CD4-positive, alpha-beta T cell treated with Interferon alpha-2 for 1 hour (primary cell): ENCODE measurements at regions not wholly inside any gene's neighbourhood (a gene's known extent, or its start where the extent isn't known, plus 50 kb on each side); places are given as distances from the start of the nearest gene placed in this dataset.
"Not testable (repeated sequence)": the region's sequence is repeated elsewhere in the genome, so short reads cannot be mapped to it uniquely, and the experiment has no call there.

ENCODE experiments used
- DNase-seq, 2 donors: peaks; one replicate each; pipeline ENCODE4 v3.0.0-alpha.2; 2020 to 2022

DNA sequence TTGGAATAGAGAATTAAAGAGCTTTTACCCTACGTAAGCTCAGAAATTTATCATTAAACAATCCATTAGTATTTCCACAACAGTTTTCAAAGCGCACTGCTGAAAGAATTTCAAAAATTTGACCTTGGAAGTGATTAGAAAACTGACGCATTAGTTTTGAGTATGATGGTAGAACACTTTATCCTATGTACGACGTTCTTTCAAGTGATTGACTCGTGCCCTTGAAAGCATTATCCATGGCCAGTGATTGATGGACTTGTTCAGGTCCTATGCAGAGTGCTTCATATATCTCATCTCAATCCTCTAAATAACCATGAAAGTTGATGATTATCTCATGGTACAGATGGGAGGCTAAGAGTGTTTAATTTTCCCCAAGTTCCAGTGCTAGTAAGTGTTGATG, 697.2 kb downstream of the USP25 start:
- no peak for DNase-seq

DNA sequence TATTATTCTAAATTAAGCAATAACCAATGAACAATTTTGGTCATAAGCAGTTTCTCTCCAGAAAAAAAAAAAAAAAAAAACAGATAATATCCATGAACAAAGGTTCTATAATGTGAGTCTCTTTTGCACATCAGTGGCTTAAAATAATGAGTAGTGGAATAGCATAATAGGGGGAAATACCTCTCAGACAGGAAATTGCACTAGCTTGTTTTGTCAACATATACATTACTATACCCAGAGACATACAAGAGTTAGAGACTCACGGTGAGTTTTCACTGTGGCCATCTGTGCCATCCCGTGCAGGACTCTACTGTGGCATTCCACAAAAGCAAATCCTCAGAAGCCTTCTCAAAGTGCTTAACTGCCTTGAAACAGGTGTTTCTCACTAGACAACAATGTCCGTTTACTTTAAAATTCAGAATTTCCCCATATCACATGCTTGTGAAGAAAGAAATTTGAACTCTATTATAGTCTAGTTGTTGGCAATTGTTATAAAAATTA, 697.9 kb downstream of the USP25 start:
- DNase-seq: no peak

DNA sequence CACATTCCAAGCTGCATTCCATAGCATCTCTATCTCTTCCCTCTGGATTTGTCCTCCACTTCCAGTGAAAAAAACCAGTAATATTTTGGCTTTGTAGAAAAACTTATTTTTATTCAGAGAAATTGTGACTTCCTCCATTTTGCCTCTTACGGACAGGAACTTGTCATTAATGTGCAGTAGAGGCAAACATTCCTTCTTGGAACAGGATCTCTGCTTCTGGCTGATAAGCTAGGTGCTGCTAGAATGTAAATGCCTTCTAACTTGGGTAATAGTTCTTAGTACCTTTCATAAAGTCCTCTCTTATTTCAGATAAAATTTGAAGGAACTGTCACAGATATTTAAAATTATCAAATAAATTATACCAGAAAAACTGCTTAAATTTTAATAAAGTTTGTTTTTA, 707.8 kb downstream of the USP25 start:
- DNase-seq: no peak

DNA sequence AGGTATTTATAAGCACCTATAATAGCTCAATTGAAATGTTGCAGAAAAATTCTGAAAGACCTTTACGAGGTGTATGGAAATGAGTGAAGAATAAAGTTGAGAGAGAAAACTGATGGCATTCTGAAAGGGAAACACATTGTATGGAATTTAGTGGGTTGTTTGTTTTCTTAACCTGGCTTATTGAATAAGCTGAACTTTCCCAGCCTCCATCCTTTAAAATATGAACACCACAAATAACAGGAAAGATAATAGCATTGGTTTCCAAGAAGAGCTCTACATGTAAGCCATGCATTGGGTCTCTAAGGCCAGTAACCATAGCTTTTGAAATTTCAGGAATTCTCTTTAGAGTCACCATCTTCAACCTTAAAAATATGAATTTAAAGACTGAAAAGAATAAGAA, 709.0 kb downstream of the USP25 start:
- no peak for DNase-seq

DNA sequence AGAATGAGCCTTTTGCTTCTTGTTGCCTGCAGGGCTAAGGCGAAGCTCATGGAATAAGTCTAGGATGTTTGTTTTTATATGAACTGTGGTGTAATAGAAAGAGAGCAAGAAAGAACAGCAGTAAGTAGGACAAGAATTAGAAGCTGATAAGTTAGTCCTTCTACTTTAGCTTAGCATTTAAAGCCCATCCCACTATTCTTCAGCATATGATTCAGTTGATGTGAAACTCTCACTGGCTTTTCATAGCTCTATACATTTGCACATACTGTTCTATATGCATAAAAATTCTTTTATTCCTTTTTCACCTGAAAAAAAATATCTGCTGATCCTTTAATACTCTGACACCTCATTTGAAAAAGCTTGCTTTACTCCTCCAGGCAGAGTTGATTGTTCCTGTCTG, 712.0 kb downstream of the USP25 start:
- DNase-seq: no peak

DNA sequence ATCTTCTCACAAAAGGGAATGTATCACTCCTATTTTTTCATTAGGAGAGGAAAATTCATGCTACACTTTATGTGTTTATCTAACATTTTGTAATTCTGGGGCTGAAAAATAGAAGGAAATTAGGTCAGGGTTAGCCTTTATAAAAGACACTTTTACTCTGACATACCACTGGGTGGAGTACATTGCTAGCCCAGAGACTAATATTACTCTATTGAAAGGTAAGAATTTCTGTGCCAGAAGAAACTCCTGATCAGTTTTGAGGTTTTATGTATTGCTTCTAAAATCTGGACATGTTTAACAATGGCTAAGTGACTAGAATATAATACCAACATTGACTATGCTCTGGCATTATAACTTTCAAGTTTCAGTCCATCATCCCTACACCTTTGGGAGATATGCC, 724.6 kb downstream of the USP25 start:
- DNase-seq: no peak

DNA sequence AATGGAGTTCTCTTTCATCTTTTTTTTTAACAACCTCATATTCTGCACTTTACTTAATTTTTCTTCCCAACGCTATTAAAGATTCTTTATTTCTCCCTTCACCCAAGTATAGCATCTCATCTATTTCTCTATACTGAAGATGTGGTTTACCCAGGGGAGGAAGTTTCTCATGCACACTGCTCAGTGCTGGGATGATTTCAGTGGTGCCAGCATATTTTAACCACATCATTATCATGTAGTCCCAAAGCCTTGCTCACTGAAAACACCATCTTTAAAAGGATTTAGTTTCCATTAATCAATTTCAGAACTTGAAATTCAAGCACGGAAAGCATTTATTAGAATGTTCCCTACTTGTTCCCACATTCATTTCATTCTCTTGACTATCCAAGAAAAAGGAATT, 725.7 kb downstream of the USP25 start:
- DNase-seq: no peak

DNA sequence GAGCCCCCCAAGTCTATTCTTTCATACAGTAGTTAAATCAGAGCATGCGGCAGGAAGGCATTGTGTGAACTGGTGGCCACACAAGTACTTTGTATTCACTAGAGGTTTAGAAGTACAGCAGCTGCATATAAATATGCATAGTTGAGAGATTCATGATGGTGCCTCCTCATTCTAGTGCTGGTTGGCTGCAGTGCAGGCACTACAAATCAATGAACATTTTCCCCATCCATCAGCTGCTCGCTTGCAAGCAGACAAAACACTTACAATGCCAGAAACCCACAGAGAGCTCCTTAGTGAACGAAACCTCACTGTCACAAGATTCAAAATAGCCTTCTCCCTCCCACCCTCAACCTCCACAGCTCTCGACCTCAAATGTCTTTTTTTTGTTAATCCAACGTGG, 726.2 kb downstream of the USP25 start:
- no peak for DNase-seq

DNA sequence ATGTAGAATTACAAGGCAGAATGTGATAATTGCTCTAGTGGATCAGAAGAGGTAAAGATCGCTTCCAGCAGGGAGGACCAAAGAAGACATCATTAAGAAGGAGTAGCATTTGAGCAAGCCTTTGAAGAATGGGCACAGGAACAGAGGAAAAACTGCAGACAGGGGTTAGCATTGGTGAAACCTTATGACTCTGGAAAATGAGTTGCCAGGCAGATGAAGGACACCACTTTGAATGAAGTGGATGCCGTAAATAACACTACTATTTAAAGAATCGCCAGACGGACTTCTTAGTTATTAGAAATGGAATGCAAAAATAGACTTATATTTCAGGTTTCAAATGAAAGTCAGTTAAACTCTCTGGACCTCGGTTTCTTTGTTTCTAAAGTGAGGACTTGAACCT, 727.7 kb downstream of the USP25 start:
- DNase-seq: no peak

DNA sequence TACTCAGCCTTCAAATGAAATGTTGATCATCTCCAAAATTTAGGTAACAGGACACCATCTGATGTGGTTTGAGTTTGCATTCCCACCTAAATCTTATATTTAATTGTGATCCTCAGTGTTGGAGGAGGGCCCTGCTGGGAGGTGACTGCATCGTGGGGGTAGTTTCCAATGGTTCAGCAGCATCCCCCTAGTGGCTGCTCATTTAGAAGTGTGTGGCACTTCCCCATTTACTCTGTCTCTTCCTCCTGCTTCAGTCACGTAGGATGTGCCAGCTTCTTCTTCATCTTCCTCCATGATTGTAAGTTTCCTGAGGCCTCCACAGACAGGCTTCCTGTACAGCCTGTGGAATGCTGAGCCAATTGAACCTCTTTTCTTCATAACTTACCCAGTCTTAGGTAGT, 731.2 kb downstream of the USP25 start:
- DNase-seq: no peak

DNA sequence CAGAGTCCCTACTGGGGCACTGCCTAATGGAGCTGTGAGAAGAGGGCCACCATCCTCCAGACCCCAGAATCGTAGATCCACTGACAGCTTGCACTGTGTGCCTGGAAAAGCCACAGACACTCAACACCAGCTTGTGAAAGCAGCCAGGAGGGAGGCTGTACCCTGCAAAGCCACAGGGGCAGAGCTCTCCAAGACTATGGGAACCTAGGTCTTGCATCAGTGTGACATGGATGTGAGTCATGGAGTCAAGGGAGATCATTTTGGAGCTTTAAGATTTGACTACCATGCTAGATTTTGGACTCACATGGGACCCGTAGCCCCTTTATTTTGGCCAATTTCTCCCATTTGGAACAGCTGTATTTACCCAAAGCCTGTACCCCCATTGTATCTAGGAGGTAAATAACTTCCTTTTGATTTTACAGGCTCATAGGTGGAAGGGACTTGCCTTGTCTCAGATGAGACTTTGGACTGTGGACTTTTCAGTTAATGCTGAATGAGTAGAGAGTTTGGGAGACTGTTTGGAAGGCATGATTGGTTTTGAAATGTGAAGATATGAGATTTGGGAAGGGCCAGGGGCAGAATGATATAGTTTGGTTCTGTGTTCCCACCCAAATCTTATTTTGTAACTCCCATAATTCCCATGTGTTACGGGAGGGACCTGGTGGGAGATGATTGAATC, 734.6 kb downstream of the USP25 start:
- DNase-seq: not testable (repeated sequence)

DNA sequence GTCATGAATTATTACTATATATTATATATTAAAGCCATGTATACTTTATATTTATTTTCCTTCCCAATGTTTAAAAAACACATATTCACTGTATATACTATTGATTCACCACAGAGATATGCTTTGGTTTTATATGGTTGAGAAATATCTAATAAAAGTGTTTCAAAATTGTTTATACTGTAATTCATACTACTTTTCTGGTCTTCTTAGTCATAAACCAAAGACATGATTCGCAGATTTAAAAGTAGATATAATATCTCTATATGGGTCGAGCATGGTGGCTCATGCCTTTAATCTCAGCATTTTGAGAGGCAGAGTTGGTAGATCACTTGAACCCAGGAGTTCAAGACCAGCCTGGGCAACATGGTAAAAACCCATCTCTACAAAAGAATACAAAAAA, 738.4 kb downstream of the USP25 start:
- DNase-seq: no peak

DNA sequence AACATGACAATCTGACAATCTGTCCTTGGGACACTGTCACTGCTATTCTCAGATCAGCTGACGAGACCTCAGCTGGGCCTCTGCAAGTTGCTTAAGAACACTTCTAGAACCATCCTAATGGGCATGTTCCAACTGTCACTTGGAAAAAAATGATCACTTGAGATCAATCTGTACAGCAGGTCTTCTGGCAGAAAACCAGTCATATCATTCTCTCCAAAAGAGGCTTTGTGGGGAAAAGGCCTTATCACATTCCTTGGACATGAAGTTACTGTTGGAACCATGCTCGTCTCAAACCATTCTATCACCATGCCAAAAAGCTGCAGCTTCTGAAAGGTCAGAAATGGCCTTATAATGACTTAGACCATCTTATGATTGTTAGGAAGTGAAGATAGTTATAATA, 744.2 kb downstream of the USP25 start:
- no peak for DNase-seq

DNA sequence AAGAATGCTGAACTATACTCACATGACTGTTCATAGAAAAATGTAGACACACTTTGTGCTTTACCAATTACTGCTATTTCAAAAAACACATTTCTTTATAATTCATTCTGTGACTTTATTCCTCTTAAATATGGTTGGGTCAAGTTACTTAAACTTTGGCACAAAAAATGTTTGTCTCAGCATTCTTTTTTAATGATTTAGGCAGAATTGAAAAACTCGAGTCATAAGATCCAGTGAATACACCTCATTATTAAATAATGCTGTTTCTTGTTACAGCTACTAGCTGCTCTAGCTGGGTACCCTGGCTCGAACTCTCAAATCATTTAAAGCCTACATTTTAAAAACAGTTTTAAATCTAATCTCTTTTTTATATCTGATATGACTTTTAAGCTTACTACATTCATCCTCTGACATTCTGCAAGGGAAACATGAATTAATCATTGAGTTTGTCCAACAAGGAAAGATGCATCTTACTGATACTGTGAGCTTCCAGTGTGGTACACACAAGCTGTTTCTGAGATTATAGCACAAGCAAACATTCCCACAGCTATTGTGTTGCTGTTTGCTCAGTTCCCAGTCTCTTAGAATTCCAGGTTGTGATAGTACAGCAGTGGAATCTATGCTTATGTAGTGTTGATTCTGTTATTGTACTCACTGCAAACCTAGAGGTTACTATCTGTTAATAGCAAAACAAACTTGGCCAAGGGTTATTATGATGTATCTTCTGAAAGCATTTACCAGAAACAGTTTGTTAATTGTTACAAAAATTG, 746.5 kb downstream of the USP25 start:
- no peak for DNase-seq

DNA sequence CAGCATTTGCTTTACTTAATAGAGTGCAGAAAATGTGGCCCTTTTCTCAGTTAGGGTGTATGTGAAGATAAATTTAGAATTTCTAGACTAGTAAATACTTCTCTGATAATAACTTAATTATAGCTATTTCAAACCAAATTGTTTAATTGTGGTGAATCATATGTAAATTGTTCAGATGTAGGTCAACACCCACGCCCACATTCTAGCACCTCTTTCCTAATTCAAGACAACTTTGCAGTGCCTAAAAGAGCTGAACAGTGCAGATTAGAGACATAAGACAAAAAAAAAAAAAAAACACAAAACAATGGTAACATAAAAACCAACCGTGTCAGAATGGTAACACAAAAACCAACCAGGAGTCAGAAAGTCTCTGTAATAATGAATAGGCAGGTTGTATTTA, 758.3 kb downstream of the USP25 start:
- no peak for DNase-seq

DNA sequence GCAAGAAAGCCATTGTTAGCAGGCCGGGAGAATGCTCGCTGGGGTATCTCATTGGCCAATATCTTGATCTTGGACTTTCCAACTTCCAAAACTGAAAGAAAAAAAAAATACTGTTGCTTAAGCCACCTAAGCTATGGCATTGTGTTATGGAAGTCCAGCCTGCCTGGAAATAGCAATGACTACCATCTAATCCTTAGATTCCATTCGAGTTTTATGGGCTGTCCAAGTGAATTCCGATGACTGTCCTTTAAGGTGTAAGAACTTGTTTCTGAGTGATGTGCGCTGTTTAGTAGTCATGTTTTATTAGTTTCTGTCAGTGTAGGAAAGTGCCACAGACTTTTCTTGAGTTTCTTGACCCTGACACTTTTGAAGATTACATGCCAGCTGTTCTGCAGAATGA, 762.6 kb downstream of the USP25 start:
- no peak for DNase-seq

DNA sequence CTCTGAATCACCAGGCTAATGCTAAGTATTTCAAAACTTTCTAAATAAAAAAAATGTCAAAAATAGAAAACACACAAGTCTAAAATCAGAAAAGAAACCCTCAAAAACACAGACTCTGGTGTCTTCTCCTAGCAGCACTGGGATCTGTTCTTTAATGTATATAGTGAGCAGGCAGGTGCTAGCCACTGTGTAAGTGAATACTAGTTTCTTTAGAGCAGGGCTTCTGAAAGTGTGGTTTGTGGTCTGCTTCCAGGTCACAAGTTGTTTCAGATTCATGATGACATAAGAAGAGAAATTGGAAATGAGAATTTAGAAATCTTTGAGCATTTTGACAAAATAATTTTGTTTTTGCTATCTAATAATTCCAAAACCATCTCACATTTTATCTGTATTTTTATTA, 763.1 kb downstream of the USP25 start:
- DNase-seq: no peak

DNA sequence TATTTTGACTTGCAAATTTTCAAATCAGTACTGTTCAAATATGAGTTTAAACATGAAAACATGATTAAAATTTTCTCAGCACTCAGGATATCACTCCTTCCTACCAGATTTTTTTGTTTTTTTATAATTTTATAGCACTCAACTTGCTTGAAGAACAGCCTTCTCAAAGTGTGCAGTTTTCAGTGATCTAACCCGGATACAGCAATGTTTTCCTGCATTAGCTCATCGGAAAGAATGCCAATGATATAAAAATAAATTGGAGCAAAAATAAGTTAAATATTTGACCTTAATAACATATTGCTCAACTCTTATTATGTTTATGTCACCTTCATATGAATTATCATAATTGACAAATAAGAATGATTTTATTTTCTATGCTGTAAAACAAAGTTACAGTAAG, 766.8 kb downstream of the USP25 start:
- DNase-seq: no peak

DNA sequence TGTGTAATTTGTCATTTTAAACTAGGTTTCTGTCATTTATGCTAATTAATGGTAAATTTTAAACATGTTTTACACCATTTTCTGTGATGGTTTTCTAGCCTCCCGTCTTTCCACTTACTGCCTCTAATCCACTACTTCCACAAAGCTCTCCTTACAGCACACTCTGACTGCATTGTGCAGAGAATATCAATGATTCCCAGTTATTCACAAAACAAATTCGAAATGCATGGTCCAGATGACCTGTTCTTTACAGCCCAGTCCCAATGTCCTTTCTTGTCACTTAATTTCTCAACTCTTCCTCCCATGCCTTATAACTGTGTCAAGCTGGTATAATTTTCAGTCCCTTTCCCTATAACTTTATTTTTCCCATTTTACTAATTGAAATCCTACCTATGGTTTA, 770.5 kb downstream of the USP25 start:
- DNase-seq: no peak

DNA sequence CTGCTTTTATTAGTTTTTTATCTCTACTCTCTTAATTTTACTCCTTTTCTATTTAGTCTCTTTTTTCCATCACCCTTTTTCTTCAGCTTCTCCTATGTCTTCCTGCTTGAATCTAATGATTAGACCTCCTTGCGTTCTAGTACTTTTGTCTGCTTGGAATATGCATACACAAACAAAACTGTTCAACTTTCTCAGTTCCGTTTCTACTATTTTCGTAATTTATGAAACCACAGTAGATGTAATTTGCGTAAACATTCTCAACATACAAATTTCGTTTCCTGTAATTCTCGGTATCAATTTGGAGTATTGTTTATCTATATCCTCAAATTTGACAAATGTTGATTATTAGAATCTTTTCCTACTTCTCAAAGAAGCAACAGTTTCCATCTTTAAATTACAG, 772.5 kb downstream of the USP25 start:
- DNase-seq: no peak

DNA sequence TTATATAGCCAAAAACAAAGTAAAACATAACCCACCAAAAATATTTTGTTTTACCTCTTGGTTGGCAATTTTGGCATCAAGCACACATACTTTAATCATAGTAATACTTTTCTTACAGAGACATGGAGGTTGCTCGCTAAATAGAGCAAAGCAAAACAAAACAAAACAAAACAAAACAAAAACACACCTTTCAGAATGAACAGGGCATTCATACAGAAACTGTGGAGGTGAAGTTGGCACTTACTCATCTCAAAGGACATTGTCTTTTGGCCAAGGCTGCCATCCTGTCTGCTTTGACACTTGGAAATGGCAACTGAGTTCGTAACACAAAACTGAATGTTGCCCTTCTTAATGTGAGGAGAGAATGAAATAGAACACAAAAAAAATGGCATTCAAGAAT, 773.1 kb downstream of the USP25 start:
- DNase-seq: no peak

DNA sequence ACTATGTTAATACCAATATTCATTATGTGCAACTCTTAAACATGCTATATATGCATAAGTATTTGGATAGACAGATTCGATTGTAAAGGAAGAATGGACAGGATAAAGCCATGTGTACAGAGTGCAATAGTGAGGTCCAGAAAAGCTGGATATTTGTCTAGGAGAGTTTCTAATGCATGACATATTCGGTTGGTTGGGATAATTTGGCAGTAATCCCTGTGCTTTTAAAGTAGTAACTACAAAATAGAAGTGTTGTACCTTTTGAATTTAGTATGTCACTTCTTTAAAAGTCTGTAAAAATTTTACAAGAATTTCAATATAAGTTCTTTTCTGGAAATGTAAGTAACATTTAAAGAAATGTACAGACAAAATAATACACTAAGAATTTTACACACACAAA, 774.5 kb downstream of the USP25 start:
- DNase-seq: no peak

DNA sequence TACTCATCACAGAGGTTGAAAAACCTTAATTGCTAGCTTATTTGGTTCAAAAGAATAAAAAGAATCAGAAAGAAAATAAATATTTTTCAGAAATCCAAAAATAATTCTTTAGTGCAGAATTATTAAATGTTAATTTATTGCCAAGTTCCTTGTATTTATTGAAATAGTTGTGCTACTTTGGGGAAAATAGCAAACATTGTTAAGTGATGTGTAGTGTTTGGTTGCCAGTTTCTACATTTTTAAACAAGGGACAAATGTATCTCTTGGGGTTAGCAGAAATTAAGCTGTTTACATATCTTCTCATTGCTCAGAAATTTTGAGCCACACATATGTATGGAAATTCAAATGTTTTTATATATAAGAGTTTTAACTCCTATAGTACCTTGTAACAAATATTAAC, 775.0 kb downstream of the USP25 start:
- DNase-seq: no peak

DNA sequence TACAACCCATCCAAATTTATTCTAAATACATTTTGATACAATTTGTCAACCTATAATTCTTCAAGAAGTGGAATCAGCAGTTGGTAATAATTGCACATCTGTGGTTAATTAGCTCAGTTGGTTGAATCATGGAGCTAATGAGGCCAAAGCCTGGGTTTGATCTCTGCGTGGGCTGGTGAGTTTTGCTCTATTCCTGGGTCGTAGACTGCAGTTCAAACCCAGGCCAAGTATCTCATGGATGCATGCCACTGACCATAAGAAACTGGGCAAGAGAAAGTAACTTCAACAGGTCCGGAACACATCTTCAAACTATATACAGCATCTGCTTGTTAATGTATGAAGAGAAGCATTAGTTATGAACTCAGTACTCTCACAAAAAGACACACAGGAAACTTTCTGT, 779.7 kb downstream of the USP25 start:
- DNase-seq: no peak

DNA sequence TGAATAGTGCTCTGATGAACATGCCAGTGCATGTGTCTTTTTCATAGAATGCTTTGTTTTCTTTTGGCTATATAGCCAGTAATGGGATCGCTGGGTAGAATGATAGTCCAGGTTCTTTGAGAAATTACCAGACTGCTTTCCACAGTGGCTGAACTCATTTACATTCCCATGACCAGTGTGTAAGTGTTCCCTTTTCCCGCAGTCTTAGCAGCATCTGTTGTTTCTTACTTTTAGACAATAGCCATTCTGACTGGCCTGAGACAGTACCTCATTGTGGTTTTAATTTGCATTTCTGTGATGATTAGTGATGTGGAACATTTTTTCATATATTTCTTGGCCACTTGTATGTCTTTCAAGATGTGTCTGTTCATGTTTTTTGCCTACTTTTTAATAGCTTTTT, 784.5 kb downstream of the USP25 start:
- DNase-seq: no peak
